ENCODE measurements at regions not wholly inside any gene's neighbourhood (a gene's known extent, or its start where the extent isn't known, plus 50 kb on each side); places are given as distances from the start of the nearest gene placed in this dataset.

- TF ChIP-seq CTCF (conservative IDR thresholded peaks at IDR 0.05; ENCODE audit: low read length) (no peak), EZH2phosphoT487 (IDR thresholded peaks at IDR 0.05; ENCODE audit: borderline replicate concordance) (no peak)
Measured at GRCh38 chr20:39713076-39713840, 751.1 kb downstream of the DHX35 start.
